NCI-H2196 treated with DMSO at 0.1 percent for 48 hours (cell line): ENCODE measurements at regions not wholly inside any gene's neighbourhood (a gene's known extent, or its start where the extent isn't known, plus 50 kb on each side); places are given as distances from the start of the nearest gene placed in this dataset.
"Not testable (repeated sequence)": the region's sequence is repeated elsewhere in the genome, so short reads cannot be mapped to it uniquely, and the experiment has no call there.

Source experiments
- DNase-seq: peaks from one replicate; lab custom pipeline; 2025; ENCODE audit not compliant: unreplicated experiment; lab: John Stamatoyannopoulos, UW

DNA sequence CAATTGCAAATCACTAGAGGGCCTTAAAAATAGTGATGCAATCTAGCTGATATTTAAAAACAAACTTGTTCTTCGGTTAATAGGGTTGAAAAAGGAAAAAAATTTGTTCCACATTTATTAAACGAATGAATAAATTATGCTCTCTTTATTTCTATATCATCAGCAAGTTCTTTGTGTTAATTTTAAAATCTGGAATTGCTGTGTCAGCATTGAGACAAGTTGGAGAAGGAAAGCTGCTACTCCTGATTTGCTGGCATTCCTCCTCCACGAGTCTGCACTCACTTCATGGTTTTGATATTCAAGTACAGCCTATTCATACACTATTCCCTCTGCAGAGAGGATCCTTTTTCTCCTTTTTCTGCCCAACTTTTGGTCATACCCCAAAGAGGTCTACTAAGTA lies 117.6 kb downstream of the MRPL39 start:
- DNase-seq = no peak

GRCh38 chr21:25487046-25487594 lies 120.2 kb downstream of the MRPL39 start:
- DNase-seq = no peak

DNA sequence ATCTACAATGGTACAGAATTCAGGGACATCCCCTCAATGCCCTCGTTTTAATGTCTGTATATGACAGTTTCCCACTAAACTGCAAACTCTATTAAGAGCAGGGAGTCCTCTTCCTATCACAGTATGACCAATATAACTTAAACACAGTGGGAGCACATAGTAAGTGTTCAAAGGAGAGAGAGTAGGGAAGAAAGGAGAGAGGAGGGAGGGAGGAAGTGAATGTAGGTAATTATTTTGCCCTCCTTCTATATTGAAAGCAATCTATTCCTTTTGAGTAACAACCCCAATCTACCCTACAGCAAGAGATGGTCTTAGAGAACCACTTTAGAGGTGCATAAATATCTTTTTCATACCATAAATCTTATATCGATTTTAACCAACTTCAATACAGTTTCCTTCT lies 121.4 kb downstream of the MRPL39 start:
- DNase-seq = no peak

- DNase-seq = no peak
Measured at GRCh38 chr21:25467896-25468295, 139.4 kb downstream of the MRPL39 start.

- DNase-seq = not testable (repeated sequence)
Measured at GRCh38 chr21:25467071-25467470, 140.2 kb downstream of the MRPL39 start.

- no peak for DNase-seq
Measured at GRCh38 chr21:25466470-25466869, 140.8 kb downstream of the MRPL39 start.

DNA sequence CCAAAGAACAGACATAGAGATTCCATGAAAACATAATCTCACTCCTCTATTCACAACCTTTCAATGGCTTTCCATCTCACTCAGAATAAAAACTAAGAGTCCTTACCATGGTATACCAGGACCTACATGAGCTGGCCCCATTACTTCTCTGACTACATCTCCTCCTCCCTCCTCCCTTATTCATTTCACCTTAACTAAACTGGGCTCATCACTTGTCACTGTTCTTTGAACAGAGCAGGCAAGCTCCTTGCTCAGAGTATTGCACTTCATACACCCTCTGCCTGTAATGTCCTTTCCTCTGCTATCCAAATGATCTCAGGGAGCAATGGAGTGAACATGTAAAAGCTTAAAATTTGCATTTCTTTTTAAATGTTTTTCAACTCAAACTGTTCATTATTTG lies 142.0 kb downstream of the MRPL39 start:
- DNase-seq = no peak

- DNase-seq = no peak
Measured at GRCh38 chr21:25464275-25464674, 143.0 kb downstream of the MRPL39 start.

- no peak for DNase-seq
Measured at GRCh38 chr21:25462517-25462971, 144.7 kb downstream of the MRPL39 start.

DNA sequence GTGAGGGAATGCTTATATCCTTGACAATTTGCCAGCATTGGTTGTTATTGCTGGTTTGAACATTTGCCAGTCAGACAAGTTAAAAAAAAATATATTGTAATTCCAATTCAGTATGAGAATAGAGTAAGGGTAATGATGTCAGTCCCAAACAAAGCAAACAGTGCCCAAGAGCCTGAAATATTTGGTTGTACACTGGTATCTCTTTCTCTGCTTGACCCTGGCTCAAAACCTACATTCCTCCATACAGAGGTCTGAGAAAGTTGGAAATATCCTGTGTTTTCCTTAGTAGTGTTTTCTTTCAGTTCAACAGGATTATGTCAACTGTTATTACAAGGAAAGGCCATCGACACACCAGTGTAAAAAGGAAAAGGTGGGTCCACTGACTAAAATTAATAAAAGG lies 145.6 kb downstream of the MRPL39 start:
- DNase-seq = no peak

DNA sequence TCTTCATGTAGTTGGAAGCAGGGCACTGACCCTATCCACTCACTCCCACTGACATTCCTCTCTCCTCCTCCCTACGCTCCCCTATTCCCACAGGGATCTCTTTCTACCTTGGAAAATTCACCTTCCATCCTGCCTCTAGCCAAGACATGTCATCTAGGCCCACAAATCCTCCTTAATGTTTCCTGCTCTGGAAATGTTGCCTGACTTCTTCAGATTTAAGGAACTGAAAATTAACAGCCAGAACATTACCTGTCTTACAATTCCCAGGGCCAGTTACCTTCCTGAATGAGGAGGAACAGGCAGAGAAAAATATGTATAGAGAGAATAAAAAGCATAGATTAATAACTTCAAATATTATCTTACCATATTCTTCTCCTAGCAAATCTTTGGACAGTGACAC lies 147.3 kb downstream of the MRPL39 start:
- no peak for DNase-seq

DNA sequence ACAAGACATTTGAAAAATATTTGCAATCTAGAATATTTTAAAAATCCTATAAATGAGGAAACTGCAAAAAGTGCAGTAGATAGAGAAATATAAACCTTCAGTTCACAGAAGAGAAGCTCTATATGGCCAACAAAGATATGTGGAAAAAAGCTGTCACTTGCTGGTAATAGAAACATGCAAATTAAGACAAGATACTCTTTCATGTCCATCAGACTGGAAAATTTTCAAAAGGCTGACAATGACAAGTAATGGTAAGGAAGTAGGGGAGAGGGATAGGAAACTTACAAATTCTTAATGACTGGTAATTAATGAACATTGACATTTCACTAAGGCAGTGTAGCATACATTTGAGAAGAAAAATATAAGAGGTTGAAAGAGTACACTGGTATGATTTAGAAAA lies 147.9 kb downstream of the MRPL39 start:
- DNase-seq = no peak

- no peak for DNase-seq
Measured at GRCh38 chr21:25458484-25458883, 148.8 kb downstream of the MRPL39 start.

GRCh38 chr21:25457946-25458345 lies 149.3 kb downstream of the MRPL39 start:
- DNase-seq = no peak

DNA sequence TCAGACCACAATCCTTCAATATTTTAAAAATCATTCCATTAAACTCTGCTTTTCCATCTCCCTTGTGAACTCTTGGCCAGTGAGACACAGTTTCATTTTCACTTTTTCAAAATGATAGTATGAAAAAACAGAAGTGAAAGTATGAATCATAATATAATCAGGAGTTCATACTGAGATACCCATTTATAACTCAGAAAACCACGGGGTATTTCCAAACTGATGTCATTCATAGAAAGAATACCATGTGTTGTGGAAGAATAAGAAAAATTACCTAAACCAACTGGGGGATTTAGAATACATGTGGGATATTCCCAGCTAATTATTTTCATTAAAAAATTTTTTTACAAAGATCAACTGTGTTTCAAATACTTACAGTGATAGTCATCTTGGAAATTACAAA lies 149.9 kb downstream of the MRPL39 start:
- DNase-seq = no peak

GRCh38 chr21:25456672-25457071 lies 150.6 kb downstream of the MRPL39 start:
- DNase-seq = no peak

GRCh38 chr21:25453524-25453923 lies 153.8 kb downstream of the MRPL39 start:
- no peak for DNase-seq

- DNase-seq = no peak
Measured at GRCh38 chr21:25449950-25450349, 157.3 kb downstream of the MRPL39 start.

DNA sequence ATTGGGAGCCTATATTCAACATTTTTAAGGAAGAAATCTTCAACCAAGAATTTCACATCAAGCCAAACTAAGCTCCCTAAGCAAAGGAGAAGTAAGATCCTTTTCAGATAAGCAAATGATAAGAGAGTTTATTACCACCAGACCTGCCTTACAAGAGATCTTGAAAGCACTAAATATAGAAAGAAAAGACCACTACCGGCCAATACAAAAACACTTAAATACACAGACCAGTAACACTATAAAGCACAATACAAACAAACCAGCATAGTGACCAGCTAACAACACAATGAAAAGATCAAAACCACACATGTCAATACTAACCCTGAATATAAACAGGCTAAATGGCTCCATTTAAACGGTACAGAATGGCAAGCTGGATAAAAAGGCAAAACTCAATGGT lies 165.4 kb downstream of the MRPL39 start:
- no peak for DNase-seq

DNA sequence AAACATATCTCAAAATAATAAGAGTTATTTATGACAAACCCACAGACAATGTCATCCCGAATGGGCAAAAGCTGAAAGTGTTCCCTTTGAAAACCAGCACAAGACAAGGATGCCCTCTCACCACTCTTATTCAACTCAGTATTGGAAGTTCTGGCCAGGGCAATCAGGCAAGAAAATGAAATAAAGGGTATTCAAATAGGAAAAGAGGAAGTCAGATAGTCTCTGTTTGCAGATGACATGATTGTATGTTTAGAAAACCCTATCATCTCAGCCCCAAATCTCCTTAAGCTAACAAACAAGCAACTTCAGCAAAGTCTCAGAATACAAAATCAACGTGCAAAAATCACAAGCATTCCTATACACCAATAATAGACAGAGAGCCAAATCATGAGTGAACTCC lies 169.8 kb downstream of the MRPL39 start:
- not testable (repeated sequence) for DNase-seq

DNA sequence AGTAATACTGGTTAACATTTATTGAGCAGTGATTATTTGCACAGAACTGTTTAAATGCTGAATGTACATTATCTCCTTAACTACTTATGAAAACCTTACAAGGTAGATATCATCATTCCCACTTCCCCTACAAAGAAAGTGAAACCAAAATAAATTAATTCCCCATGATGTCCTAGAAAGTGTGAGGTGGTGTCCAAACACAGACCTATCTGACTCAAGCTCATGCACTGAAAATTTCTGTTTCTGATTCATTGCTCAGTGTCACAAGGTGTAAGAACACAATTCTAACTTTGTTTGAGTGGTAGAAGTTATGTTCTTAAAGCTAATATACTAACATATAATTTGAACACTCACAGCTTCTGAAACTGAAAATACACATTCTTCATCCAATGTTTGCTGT lies 178.7 kb downstream of the MRPL39 start:
- DNase-seq = no peak

- no peak for DNase-seq
Measured at GRCh38 chr21:25427828-25428227, 179.5 kb downstream of the MRPL39 start.

DNA sequence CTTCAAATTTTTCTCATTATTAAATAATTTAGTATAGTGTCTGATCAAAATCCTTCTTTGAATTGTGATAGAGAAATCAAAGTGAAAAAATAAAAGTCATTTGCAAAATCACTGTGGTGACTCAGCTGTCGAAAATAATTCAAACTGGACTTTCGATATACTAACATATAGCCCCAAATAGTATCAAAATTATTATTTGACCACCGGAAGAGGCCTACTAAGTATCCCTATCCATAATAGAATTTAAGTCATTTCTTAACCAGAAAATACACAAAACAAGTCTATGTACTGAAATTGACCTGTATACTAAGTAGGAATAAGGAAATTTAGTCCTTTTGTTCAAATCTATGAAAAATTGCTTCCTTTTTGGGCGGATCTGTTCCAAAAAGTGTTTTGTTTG lies 180.7 kb downstream of the MRPL39 start:
- no peak for DNase-seq

- DNase-seq = no peak
Measured at GRCh38 chr21:25425156-25425555, 182.1 kb downstream of the MRPL39 start.
